ENCODE measurements at regions not wholly inside any gene's neighbourhood (a gene's known extent, or its start where the extent isn't known, plus 50 kb on each side); places are given as distances from the start of the nearest gene placed in this dataset.

- DNase-seq (ENCODE audit: low read depth in 3 of 3, low spot score in 2 of 3), result no peak
These were observed 58.7 kb upstream of the SH3RF3 start for GRCh38 chr2:109070290-109070689.

DNA sequence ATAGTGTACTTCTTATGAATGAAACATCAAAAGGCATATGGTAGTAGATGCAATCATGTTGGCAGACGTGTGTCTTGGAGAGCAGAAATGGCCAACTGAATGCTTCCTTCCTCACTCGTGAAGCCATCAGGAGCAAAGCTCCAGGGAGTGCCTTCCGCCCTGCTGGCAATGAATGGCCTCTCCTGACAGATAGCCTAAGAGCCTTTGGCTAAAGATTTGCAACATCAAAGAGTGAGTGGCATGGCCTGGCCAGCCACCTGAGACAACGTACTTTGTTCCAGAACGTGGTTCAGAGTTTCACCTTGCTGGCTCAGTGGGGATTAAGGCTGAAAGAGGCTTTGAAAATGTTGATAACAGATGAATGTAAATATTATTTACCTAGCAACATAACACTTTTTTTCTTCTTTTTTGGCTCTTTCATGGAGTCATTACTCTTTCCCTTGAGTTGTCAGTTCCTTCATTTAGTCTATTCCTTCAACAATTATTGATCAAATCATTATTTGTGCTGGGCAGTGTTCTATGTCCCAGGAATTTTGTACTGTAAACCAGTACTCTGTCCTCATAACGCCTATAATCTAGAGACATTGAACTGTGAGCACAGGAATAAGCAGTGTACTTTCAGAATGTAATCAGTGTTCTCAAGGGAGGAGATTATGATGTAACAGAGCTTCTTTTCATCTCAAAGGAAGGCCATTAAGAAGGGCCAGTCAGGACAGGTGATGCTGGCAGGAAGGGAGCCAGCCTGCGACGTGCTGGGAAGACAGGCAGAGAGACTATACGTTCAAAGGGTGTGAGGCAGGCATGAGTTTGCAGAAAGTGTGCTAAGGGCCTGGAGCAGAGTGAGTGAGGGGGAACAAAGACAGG, 59.4 kb upstream of the SH3RF3 start:
- DNase-seq (ENCODE audit: low read depth in 3 of 3, low spot score in 2 of 3), result no peak

DNA sequence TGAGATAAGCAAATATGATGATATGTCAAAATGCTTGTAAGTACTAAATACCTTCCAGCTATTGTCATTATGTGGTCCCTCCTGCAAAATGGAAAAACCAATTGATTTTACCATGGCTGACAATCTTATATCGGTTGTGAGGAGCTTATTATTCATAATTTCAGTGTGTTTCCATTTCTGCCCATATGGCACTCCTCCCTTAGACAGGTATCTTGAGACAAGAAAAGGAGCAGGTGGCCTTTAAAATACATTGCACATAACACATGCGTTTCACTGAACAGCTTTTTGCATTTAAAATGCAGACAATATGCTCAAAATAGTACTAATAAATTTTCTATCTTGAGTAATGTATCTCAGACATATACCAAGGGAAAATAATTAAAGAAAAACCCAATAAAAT, 60.2 kb upstream of the SH3RF3 start:
- no peak for DNase-seq (ENCODE audit: low read depth in 3 of 3, low spot score in 2 of 3)

- no peak for DNase-seq (ENCODE audit: low read depth in 3 of 3, low spot score in 2 of 3)
These were observed 61.3 kb upstream of the SH3RF3 start for GRCh38 chr2:109067631-109068125.

GRCh38 chr2:109066917-109067597, 61.9 kb upstream of the SH3RF3 start:
- DNase-seq (ENCODE audit: low read depth in 3 of 3, low spot score in 2 of 3), result no peak

GRCh38 chr2:109066501-109066900, 62.5 kb upstream of the SH3RF3 start:
- no peak for DNase-seq (ENCODE audit: low read depth in 3 of 3, low spot score in 2 of 3)

- no peak for DNase-seq (ENCODE audit: low read depth in 3 of 3, low spot score in 2 of 3)
These were observed 63.6 kb upstream of the SH3RF3 start for GRCh38 chr2:109065391-109065734.

- no peak for DNase-seq (ENCODE audit: low read depth in 3 of 3, low spot score in 2 of 3)
These were observed 64.2 kb upstream of the SH3RF3 start for GRCh38 chr2:109064660-109065390.

DNA sequence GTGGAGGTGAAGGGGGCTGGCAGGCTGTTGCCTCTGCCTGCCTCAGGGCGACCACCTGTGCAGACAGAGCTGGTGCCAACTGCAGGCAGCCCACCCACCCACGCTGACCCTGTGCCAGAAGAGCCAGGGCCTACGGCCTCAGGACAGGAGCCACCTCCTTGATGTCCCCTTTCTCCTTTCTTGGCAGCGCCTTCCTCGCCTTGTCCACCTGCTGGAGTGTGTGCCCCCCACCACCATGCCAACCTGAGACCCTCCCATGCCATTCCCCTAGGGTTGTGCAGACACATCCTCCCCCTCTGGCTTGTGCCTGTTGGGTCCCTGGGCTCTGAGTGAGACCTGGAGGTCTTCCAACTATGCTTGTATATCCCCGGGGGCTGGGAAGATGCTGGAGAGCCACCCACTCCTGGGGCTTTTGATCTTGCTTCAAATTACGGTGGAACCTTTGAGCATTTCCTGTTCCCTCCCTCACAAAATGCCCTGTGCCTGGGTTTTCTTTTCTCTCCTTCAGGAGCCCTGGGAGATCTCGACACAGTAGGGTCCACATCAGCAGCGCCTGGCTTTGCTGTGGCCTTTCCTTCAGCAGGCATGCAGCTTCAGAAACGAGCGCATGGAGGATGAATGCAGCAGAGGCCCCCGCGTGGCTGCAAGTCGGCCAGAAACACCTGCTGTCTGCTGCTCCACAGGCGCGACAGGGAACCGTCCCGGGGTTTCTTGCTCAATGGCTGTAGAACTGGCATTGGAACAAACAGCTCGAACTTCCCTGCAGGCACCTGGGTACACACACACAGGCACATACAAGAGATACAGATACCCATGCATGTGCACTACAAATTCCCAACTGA, 65.9 kb upstream of the SH3RF3 start:
- DNase-seq (ENCODE audit: low read depth in 3 of 3, low spot score in 2 of 3), result no peak

GRCh38 chr2:109062145-109062858, 66.7 kb upstream of the SH3RF3 start:
- no peak for DNase-seq (ENCODE audit: low read depth in 3 of 3, low spot score in 2 of 3)

- no peak for DNase-seq (ENCODE audit: low read depth in 3 of 3, low spot score in 2 of 3)
These were observed 67.3 kb upstream of the SH3RF3 start for GRCh38 chr2:109061736-109062135.

GRCh38 chr2:109060496-109060895, 68.5 kb upstream of the SH3RF3 start:
- no peak for DNase-seq (ENCODE audit: low read depth in 3 of 3, low spot score in 2 of 3)

DNA sequence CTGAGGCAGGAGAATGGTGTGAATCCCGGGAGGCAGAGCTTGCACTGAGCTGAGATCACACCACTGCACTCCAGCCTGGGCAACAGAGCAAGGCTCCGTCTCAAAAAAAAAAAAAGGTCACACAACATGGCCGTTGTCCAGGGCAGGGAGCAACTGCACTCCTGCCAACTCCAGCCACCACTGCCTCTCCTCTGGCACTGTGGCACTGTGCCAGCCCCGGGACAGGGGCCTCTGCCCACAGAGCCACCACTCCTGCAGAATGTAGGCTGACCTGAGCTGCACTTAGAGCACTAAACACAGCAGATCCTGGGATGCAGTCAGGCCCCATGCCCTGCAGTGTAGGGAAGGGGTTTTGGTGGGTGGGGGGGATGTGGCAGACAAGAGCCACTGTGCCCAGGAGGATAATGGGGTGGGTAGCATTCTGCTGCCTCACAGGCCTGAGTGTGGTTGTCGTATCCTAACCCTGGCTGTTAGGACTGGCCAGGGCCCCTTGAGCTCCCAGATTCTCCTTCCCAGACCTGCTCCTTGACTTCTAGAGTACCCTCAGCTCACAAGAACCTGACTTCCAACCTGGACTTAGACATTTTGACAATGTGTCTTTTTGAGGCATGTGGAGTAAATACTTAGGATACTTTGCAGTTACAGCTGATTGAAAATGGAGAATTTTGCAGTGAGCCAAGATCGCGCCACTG, 69.4 kb upstream of the SH3RF3 start:
- DNase-seq (ENCODE audit: low read depth in 3 of 3, low spot score in 2 of 3), result no peak

GRCh38 chr2:109058802-109059201, 69.8 kb upstream of the EDAR start:
- DNase-seq (ENCODE audit: low read depth in 3 of 3, low spot score in 2 of 3), result no peak

DNA sequence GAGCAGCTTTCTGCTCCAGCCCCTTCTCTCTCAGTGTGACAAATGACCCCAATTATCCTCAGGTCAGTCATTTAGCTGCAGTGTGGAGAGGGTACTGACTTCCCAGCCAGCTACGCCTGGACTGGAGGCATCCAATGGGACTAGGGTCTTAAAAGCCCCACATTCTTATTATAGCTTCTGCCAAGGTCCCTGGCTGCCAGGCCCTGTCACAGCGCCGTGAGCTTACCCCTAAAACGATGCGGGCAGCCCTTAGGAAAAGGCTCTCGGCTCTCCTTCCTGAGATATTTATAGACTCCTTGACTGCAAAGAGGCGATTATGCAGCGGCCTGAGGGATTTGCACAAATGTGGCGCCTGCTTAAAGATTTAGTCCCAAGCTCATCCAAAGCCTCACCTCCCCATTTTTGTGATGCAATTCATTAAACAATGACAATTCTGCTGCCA, 69.2 kb upstream of the EDAR start:
- DNase-seq (ENCODE audit: low read depth in 3 of 3, low spot score in 2 of 3), result no peak

DNA sequence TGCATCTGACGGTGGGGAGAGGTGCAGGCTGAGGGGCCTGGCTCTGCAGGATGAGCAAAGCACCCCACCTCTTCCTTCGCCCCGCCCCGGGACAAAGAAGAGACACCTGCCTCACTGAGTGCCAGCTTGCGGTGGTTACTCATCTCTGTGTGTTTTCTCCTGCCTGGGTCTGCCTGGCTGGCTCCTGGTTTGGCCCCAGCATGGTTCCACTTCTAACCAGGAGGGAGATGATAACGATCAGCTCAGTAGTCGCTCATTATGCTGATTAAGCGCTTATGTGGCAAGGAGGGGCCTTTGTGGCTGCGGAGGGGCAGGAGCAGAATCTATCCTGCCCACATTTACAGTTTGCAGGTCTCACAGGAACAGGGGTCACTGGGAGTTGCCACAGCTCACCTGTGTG, 68.7 kb upstream of the EDAR start:
- DNase-seq (ENCODE audit: low read depth in 3 of 3, low spot score in 2 of 3), result no peak

GRCh38 chr2:109055435-109055834, 66.4 kb upstream of the EDAR start:
- no peak for DNase-seq (ENCODE audit: low read depth in 3 of 3, low spot score in 2 of 3)

GRCh38 chr2:109054865-109055264, 65.8 kb upstream of the EDAR start:
- DNase-seq (ENCODE audit: low read depth in 3 of 3, low spot score in 2 of 3), result no peak

- DNase-seq (ENCODE audit: low read depth in 3 of 3, low spot score in 2 of 3), result no peak
These were observed 64.7 kb upstream of the EDAR start for GRCh38 chr2:109053716-109054115.

All from right renal cortex interstitium (tissue), 3 donors.